HG03097 (cell line): ENCODE measurements at regions not wholly inside any gene's neighbourhood (a gene's known extent, or its start where the extent isn't known, plus 50 kb on each side); places are given as distances from the start of the nearest gene placed in this dataset.
"Not testable (repeated sequence)": the region's sequence is repeated elsewhere in the genome, so short reads cannot be mapped to it uniquely, and the experiment has no call there.

Source experiments
- ATAC-seq: cut with Tn5 transposase; IDR thresholded peaks from one replicate; pipeline ENCODE4 v1.9.1; 2021; ENCODE audit not compliant: unreplicated experiment, low FRiP score

DNA sequence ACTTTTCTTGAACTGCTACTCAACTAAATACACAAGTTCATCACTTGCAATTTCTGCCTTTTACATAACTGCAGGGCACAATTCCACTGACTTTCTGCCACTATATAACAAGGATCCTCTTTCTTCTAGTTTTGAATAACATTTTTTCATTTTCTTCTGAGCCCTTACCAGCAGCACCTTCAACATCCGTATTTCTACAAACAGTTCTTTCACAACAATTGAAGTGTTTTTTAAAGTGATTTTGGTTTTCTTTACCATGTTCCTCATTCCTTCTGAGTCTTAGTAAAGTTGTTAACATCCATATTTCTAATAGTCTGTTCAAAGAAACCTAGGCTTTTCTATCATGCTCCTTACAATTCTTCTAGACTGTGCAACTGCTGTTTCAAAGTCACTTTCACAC, 127.2 kb upstream of the PITX1 start:
- no peak for ATAC-seq

DNA sequence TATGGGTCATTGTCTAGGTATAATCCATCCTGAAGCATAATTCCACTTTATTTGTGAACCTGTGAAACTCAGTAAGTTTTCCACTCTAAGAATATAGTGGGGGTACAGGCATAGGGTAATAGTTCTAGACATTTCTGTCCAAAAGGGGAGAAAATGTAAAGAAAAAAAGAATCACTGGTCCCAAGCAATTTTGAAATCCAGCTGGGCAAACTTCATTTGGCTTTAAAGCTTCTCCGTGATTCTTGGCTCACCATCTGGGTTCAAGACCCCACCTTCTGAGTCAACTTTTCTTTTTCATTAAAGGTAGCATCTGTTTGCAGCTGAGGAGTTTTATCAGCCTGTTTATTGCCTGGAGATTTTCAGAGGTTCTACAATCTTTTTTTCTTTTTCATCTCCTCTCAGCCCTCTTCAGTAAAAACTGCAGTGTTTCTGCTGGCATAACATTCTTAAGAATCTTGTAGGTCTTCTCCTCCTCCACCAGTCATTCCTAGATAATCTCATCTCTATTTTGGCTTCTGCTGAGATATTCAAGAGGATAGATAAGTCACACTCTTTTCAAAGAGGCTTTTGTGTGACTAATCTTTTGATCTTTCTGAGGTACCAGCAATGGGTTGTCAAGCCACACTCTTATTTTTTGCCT, 126.1 kb upstream of the PITX1 start:
- ATAC-seq, result no peak

DNA sequence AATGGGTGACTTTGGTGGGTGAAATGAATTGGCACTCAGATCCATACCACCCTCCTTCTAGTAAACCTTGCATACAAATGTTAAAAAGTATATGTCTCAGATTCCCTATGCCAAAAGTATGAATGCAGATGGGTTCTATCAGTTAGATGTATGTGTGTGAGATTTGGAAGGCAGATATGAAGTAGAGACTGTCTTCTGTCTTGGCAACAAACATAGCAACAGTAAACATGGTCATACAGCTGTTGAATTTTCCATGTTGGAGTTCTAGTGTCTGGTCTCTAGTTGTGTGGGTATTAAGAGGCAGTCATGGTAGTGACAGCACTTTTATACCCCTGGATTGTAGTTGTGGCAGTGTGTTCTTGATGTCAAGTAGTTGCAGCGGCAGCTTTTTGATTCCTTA, 125.6 kb upstream of the PITX1 start:
- no peak for ATAC-seq

DNA sequence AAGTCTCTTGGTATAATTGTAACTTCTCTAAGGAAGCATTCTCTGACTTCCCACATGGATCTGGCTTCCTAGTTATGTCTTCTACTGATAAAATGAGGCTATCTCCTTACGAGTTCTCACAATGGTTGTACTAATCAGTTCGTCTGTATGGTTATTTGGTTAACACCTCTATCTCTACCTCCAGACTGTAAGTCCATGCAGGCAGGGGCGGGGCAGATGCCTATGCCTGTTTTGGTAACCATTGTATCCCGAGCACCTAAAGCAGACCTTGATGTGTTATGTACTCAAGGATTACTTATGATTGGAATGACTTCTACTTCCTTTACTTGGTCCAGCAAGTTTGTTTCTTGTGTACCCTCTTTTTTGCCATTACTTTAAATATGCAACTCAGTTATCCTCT, 125.0 kb upstream of the PITX1 start:
- no peak for ATAC-seq

DNA sequence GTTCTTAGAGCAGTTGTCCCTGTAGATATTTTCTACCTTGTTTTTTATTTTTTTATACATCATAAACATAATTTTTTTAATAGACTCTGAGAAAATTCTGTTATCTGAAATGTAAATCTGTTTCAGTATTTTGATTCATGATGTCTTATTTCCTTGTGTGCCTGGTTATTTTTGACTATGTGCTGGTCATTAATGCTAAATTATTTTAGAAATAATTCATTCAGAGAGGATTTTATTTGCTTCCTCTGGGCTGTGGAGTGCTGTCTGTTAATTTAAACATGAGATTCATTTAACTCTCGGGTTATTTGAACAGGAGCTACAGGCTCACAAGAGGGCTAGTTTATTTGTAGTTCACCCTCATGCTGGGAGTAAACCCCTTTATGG, 124.3 kb upstream of the PITX1 start:
- ATAC-seq, result no peak

DNA sequence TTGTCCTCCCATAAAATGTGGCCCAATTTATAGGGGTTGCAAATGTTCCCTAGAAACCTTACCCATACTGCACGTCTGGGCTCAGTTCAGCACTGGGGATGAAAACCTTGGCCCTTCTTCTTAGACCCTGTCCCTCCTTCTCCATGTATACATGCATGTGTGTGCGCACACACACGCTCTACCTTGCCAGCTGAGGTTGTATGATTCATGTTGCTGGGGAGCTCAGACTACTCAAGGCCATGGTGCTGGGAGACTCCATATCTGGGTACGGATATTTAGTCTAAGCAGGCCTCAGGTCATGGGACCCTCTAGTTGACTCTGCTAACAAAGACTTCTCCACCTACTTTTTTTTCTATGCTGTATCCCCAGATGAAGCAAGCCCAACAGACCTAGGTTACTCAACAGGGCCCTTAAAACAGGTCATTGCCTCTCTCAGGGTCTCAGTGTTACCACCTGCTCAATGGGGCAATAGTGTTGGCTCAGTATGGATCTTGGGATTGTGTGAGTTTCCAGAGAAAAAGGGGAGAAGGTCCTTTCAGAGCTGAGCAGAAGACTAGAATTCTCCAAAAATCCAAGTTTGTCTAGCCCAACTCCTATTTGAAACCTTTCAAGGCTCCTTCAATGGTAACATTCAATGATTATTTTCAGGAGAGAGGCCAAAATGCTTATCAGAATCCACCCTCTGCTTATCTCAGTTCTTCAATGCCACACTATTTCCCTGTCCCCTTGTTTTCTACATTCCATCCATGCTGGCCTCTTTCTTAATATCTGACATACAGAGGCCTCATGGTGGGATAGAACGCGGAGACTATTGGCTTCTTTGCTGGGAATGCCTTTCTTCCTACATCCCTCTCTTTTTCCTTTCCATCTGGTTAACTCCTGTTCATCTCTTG, 123.6 kb upstream of the PITX1 start:
- no peak for ATAC-seq

DNA sequence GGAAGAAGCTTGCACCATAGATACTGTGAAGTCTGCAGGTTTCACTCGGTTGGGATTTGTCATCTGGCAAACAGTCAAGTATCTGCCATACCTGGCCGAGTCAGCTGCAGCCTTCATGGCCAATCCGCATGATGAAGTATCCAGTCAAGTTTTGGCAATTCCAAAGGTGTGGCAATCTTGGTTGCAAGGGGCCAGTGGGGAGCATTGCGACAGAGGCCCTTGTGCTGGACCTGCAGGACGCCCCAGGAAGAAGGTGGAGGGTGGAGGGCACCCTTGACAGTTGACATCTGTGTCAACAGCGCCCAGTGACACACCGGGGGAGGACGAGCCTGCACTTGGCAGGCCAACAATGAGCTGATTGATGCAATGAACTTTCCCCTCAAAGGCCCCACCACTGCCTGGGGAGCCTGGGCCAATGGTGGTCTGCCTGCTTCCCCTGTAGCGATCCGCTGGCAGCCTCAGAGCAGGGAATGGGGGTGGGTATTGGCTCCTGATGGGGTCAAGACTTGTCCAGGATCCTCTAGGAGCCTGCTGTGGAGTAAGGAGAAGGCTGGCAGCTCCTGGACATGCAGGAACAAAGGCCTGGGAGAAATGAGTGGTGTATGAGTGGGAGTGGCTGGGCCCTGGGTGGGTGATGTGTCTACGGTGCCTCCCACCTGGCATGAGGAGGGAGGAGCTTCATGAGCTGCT, 122.8 kb upstream of the PITX1 start:
- ATAC-seq, result no peak

DNA sequence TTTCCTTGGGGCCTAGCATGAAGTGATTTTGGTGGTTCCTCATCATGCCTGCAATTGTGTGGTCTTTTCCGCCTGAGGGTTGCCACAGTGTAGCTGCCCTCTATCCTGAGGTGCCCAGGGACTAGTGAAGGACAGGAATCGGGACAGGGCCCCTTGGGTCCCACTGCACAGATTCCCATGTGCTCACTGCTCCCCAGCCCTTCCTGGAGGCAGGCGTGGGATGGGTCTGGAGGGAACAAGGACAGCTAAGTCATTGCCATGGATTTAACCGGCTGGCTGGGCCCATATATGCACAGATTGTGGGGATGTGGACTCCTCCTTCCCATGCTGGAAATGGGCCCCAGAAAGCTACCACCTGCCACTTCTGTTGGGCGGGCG, 122.3 kb upstream of the PITX1 start:
- no peak for ATAC-seq

DNA sequence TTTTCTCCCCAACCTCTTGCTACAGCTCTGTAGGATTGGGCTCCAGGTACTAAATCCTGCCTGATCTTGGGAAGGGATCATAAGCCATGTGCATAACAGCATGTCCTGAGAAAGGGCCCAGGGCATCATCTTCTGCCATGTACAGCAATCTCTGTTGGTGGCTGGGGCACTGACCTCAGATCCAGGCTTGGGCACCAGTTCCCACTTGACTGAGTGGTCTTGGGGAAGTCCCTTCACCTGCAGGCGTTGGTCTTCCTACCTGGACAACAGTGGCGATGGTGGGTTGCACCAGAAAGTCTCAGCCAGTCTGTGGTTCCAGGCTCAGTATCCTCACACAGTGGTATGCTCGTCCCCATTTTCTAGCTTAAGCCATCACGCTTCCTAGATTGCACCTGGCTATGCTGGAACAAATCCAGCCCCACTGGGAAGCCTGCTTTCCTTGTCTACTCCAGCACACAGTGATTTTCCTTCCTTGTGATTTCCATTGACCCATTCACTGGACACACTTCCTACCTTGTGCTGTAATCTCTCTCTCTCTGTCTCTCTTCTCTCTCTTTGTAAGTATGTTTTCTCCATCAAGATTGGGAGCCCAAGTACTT, 121.7 kb upstream of the PITX1 start:
- ATAC-seq, result no peak

DNA sequence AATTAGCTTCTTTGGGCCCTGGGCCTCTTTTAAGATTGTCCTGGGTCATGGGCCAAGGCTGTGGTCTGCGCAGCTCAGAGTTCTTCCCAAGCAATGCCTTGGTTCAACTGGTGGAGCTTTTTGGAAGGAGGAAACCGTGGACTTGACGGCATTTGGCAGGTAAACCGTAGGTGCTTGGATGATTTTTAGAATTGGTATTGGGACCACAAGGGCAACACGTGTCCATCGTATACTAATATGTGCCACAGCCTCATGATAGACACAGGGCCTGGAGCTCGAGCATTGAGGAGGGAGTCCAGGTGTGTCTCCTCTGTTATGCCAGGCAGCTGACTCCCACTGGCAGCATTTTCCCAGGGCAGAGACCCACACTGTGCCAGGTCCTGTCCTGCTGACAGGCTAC, 120.9 kb upstream of the PITX1 start:
- ATAC-seq, result no peak

DNA sequence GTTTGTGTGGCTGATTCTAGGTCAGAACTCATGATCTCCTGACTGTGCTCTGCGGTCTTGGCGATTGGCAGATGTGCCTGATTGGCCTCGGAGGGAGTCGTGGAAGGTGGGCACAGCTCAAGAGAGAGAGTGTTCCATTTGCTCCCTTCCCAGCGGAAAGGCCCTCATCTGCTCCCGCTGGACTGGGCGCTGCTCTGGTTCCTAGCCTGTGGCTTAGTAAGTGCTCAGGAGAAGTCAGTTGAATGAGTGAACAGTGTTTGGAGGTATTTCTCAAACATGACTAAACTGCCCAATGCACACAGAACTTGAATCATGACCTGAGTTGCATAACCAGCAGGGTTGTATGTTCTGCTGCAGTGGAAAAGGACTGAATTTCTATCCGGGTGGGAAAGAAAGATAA, 120.2 kb upstream of the PITX1 start:
- no peak for ATAC-seq

DNA sequence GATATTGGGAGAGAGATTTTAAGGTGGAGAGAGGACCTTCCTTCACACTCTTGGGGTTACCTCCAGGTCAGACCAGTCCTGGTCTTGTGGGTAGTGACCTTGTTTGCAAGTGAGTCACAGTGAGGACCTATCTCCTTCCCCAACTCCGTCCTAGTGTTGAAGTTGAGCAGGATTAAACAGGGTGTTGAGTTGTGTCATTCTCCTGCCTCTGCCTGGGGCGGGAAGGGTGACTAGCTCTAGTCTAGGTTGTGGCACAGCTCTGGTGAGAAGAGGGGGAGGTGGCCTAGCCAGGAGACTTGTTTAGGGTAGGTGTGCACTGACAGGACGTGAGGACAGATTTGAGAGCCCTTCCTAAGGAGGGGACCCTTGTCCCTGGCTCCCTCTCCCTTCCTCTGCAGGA, 119.6 kb upstream of the PITX1 start:
- ATAC-seq, result no peak

DNA sequence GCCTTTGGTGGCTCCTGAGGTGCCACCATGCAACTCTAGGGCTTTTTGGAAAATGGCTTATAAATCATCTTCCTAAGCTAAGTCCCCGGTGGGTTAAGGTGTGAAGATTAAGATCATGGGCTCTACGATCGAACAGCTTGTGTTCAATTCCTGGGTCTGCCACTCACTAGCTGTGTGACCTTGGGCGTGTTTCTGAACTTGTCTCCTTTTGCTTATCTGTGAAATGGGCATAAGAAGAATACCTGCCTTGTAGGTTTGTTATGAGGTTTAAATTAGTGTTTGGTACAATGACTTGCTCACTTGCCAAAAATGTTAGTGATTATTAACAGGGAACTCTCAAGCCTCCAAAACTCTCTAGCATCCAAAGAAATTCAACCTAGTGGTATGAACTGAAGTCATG, 119.2 kb upstream of the PITX1 start:
- no peak for ATAC-seq

DNA sequence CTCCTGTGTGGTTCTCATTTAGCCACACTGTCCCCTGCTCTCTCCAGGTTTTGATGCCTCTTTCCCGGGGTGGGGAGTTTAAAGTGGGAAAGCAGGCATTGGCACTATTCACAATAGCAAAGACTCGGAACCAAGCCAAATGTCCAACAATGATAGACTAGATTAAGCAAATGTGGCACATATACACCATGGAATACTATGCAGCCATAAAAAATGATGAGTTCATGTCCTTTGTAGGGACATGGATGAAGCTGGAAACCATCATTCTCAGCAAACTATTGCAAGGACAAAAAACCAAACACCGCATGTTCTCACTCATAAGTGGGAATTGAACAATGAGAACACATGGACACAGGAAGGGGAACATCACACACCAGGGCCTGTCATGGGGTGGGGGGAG, 117.6 kb upstream of the PITX1 start:
- not testable (repeated sequence) for ATAC-seq

DNA sequence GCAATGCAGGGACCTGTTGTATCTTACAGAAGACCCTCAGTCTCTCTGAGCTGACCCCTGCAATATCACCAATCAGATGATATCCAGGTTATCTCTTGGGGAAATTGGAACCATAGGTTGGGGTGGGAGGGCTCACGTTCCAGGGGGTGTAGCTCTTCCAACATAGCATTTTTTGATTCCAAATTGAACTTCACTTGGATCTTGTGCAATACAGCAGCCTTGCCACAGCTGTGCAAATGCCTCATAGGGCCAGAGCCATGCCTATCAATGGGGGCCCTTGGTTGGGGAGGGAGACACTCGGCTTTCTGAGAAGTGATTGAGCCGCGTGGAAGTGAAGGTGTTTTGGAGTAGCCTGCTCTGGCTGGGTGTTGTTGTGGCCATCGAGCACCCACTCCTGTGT, 117.2 kb upstream of the PITX1 start:
- no peak for ATAC-seq

DNA sequence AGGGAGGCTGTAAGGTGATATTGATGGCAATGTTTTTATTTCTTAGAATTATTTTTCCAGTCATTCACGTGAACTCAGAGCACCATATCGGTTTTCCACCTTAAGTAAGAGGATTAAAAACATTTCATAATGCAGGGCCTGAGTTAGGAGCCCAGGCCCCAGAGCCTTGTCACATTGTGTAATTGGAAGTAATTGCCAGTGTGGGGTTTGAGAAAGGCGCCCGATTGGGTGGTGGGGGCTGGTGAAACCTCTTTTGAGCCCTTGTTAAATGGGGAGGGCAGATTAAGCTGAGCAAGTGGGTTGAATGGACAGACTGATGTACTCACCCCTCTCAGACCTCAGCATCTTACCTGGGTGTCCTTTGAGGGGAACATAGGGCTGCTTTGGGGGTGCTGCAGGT, 116.7 kb upstream of the PITX1 start:
- no peak for ATAC-seq

DNA sequence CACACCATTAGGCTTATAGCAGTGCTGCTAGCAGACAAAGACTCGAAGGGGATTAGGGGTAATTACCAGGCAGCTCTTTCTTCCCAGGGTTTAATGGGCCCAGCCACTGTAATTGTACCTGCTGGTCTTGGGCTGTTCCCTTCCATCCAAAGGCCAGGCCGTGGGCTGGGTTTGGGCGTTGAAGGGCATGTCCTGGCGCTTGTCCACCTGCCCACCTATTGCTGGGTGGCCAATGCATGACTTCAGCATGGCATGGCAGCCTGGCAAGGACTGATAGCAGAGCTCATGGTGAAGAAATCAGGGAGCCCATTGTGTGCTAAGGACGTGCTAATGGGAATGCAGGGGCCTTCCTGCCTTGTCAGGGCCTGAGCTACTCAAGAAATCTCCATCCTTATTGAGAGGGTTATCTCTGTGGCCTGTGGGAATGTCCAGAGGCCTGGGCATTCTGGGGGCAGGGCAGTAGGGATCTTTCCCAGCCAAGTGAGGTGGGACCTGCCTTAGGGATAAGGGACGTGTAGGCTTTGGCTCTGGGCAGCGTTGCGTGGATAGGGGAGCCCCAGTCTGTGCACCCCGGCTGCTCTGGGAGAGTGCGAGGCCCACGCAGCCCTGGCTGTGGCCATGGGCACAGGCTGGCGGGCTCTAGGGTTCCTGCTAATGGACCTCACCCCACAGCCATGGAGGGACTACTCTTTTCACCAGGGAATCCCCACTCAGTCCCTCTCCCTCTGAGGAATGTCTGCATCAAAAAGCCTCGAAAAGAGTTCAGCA, 116.1 kb upstream of the PITX1 start:
- ATAC-seq, result no peak

DNA sequence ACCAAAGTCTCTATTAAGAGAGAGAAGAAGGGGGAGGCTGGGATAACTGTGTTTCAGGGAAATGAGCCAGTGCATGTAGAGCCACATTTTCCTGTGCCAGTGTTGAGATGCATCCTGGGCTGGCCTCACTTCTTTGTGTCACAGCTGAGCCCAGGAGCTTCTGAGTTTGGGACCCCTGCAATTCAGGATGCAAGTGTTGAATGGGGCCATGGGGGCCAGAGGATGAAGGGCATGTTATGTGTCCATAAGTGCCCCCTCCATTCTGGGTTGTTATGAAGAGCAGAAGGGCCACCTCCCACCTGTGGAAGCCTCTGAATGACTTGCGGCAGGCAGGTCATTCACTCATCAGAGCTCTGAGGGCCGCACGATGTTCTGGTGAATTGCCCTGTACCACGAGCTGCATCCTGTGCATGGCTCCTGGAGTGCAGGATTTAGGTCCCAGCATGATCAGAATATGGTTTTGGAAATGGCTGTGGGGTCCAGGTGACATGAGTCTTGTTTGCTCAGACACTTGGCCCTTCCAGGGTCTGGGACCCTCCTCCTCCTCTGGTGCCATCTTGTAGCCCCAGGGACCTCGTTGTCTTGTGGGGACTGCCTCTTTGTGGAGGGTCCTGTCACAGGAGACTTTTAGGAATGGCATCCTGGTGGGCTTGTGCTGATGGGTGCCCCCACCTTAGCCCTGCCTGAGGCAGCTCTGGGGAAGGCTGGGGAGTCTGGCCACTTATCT, 115.4 kb upstream of the PITX1 start:
- no peak for ATAC-seq

DNA sequence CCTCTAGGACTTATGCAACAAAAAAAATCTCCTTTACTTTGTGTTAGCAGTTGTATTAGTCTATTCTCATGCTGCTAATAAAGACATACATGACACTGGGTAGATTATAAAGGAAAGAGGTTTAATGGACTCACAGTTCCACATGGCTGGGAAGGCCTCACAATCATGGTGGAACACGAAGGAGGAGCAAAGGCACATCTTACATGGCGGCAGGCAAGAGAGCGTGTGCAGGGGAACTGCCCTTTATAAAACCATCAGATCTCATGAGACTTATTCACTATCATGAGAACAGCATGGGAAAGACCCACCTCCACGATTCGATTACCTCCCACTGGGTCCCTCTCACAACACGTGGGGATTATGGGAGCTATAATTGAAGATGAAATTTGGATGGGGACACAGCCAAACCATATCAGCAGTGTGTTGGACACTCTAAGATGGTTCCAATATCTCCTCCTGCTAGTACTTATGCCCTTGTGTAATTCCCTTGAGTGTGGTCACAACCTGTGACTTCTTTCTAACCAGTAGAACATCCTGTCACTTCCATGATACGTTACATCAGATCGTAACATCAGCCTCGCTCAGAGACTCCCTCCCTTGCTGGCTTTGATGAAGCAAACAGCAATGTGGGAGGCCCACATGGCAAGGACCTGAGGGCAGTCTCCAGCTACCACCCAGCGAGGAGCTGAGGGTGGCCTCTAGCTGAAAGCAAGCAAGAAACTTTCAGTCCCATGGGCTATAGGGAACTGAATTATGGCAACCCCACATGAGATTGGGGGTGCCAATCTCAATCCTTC, 113.5 kb upstream of the PITX1 start:
- ATAC-seq, result no peak
